H1 (cell line): ENCODE measurements at regions not wholly inside any gene's neighbourhood (a gene's known extent, or its start where the extent isn't known, plus 50 kb on each side); places are given as distances from the start of the nearest gene placed in this dataset.

Source experiments
- USF2 ChIP-seq: IDR thresholded peaks from 2 replicates; pipeline ENCODE4 v1.6.1; 2011; ENCODE audit warnings: low read length, improper control_type of control experiment
- TF ChIP-seq, protein P1 (sequence below): IDR thresholded peaks from 2 replicates; pipeline ENCODE4 v1.6.1; 2012; ENCODE audit warnings: low read length, inconsistent platforms

GRCh38 chr1:102627145-102627544 lies 481.2 kb downstream of the COL11A1 start (continued):
- TF ChIP-seq, protein P1, sequence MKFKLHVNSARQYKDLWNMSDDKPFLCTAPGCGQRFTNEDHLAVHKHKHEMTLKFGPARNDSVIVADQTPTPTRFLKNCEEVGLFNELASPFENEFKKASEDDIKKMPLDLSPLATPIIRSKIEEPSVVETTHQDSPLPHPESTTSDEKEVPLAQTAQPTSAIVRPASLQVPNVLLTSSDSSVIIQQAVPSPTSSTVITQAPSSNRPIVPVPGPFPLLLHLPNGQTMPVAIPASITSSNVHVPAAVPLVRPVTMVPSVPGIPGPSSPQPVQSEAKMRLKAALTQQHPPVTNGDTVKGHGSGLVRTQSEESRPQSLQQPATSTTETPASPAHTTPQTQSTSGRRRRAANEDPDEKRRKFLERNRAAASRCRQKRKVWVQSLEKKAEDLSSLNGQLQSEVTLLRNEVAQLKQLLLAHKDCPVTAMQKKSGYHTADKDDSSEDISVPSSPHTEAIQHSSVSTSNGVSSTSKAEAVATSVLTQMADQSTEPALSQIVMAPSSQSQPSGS: no peak
- no peak for TF ChIP-seq USF2
